A549 (cell line): ENCODE measurements at regions not wholly inside any gene's neighbourhood (a gene's known extent, or its start where the extent isn't known, plus 50 kb on each side); places are given as distances from the start of the nearest gene placed in this dataset.

Source experiments
- BHLHE40 ChIP-seq: IDR thresholded peaks from 2 replicates; pipeline ENCODE4 v1.6.1; 2012; ENCODE audit warnings: low read depth, low read length, inconsistent platforms
- CTCF ChIP-seq: fragments of >200 bp; sonication (Bioruptor Twin); formaldehyde crosslinking; IDR thresholded peaks from 3 replicates; pipeline ENCODE4 v1.5.1; 2016
- JUNB ChIP-seq: fragments of >200 bp; sonication (Bioruptor Twin); formaldehyde crosslinking; IDR thresholded peaks from 2 replicates; pipeline ENCODE4 v1.6.1; 2016
- MAFK ChIP-seq: fragments of 450-650 bp; IDR thresholded peaks from 2 replicates; pipeline ENCODE4 v1.6.1; 2014; ENCODE audit not compliant: partially characterized antibody
- RAD21 ChIP-seq, 2 experiments: fragments of >200 bp in 1 of 2; sonication (Bioruptor Twin) in 1 of 2; formaldehyde crosslinking in 1 of 2; IDR thresholded peaks in 1 of 2; conservative IDR thresholded peaks in 1 of 2; 2 replicates in 1 of 2; 3 replicates in 1 of 2; pipeline ENCODE4 v1.6.1; 2012 to 2018; ENCODE audit warnings: inconsistent platforms in 1 of 2
- USF2 ChIP-seq: fragments of 450-650 bp; IDR thresholded peaks from 2 replicates; pipeline ENCODE4 v1.6.1; 2014; ENCODE audit warnings: antibody characterized with exemption

GRCh38 chr1:78367700-78368099 is 123.1 kb upstream of the PTGFR start:
- no peak for TF ChIP-seq USF2
- no peak for TF ChIP-seq BHLHE40
- no peak for TF ChIP-seq CTCF
- no peak for TF ChIP-seq MAFK
- TF ChIP-seq JUNB, result no peak
- TF ChIP-seq RAD21 (conservative IDR thresholded peaks at IDR 0.05 in 1 of 2, IDR thresholded peaks at IDR 0.05 in 1 of 2), result no peak
